Endothelial cell of umbilical vein (primary cell): ENCODE measurements at regions not wholly inside any gene's neighbourhood (a gene's known extent, or its start where the extent isn't known, plus 50 kb on each side); places are given as distances from the start of the nearest gene placed in this dataset.

Experiments used
- BruUV-seq: library from RNA; stranded (reverse); fragments of 400-500 nt; replicated peaks from 2 replicates; lab custom pipeline; 2021; lab: Mats Ljungman, UMichigan
- CTCF ChIA-PET: fragments of 300-600, 350-600 bp; sonication (Branson Sonifier 250); formaldehyde crosslinking; loops from one replicate; lab custom pipeline; 2021; ENCODE audit warnings: antibody characterized with exemption, inconsistent platforms; lab: Charles Lee
- POLR2A ChIA-PET: fragments of 300-600, 350-600 bp; sonication (Branson Sonifier 250); formaldehyde crosslinking; loops from one replicate; lab custom pipeline; 2021; ENCODE audit warnings: antibody characterized with exemption, inconsistent platforms; lab: Charles Lee
- DNase-seq: peaks from one replicate; pipeline ENCODE4 v3.0.0-alpha.2; 2011; ENCODE audit warnings: low read depth, low spot score
- FAIRE-seq: peaks from 2 replicates; lab custom pipeline; 2011; peaks lifted over from hg19 to GRCh38; lab: Jason Lieb, UNC
- H2AFZ ChIP-seq: 2 replicates; pipeline ENCODE4 v1.6.0; 2012; ENCODE audit warnings: low read depth, low read length, control low read depth, inconsistent platforms
- H3K27ac ChIP-seq: 2 replicates; pipeline ENCODE4 v1.5.1; 2011; ENCODE audit warnings: low read depth, mild to moderate bottlenecking, control low read depth, low read length, moderate library complexity; ENCODE audit not compliant: insufficient read depth
- H3K27me3 ChIP-seq, 2 experiments: 2 replicates each; pipeline versions ENCODE4 v1.6.0 to v1.6.1; 2011; ENCODE audit warnings: low read length in 2 of 2, mixed read lengths in 1 of 2; ENCODE audit not compliant: control insufficient read depth in 2 of 2, insufficient read depth in 2 of 2
- H3K36me3 ChIP-seq, 2 experiments: 2 replicates in 1 of 2; 3 replicates in 1 of 2; pipeline ENCODE4 v1.5.1; 2011; ENCODE audit warnings: low read length in 2 of 2, mild to moderate bottlenecking in 1 of 2, moderate library complexity in 1 of 2; ENCODE audit not compliant: control insufficient read depth in 2 of 2, insufficient read depth in 2 of 2; ENCODE audit errors: extremely low read depth in 1 of 2
- H3K4me1 ChIP-seq: 3 replicates; pipeline ENCODE4 v1.5.1; 2011; ENCODE audit warnings: mild to moderate bottlenecking, low read length; ENCODE audit not compliant: control insufficient read depth, insufficient read depth; ENCODE audit errors: extremely low read depth
- H3K4me2 ChIP-seq: 2 replicates; pipeline ENCODE4 v1.6.1; 2011; ENCODE audit warnings: low read length, control low read depth, mixed read lengths; ENCODE audit not compliant: insufficient read depth
- H3K4me3 ChIP-seq, 3 experiments: fragments of 200-600 bp in 1 of 3; sonication (generic), shearing (Covaris generic) in 1 of 3; replicated peaks in 1 of 3; 2 replicates each; pipeline ENCODE4 v1.5.1; 2011 to 2016; ENCODE audit warnings: control low read depth in 3 of 3, low read length in 3 of 3, mild to moderate bottlenecking in 2 of 3, inconsistent platforms in 1 of 3, low read depth in 1 of 3, moderate library complexity in 1 of 3; ENCODE audit not compliant: insufficient read depth in 1 of 3
- H3K79me2 ChIP-seq: 2 replicates; pipeline ENCODE4 v1.6.0; 2012; ENCODE audit warnings: low read length, inconsistent platforms; ENCODE audit not compliant: control insufficient read depth, insufficient read depth
- H3K9ac ChIP-seq: replicated peaks from 2 replicates; pipeline ENCODE3; 2011; ENCODE audit warnings: low read length, control low read depth; ENCODE audit not compliant: insufficient read depth; ENCODE audit errors: extremely low read depth
- H3K9me1 ChIP-seq: replicated peaks from 3 replicates; pipeline ENCODE4 v1.6.0; 2011; ENCODE audit warnings: mild to moderate bottlenecking, low read length; ENCODE audit not compliant: control insufficient read depth, insufficient read depth; ENCODE audit errors: extremely low read depth
- H3K9me3 ChIP-seq: replicated peaks from 2 replicates; pipeline ENCODE4 v1.5.1; 2012; ENCODE audit warnings: low read length, inconsistent platforms; ENCODE audit not compliant: control insufficient read depth, insufficient read depth
- H4K20me1 ChIP-seq: replicated peaks from 2 replicates; pipeline ENCODE3; 2011; ENCODE audit warnings: mild to moderate bottlenecking, low read length; ENCODE audit not compliant: control insufficient read depth, insufficient read depth; ENCODE audit errors: extremely low read depth
- CTCF ChIP-seq, 2 donors: IDR thresholded peaks; 1 replicate in 1 of 2; 2 replicates in 1 of 2; pipeline ENCODE4 v1.5.1; 2011; ENCODE audit warnings: low read length in 2 of 2, mild to moderate bottlenecking in 2 of 2, moderate library complexity in 2 of 2, control low read depth in 1 of 2, inconsistent platforms in 1 of 2, low read depth in 1 of 2; ENCODE audit not compliant: insufficient read depth in 1 of 2; ENCODE audit errors: extremely low read depth in 1 of 2
- EZH2 ChIP-seq: IDR thresholded peaks from 2 replicates; pipeline ENCODE4 v1.6.1; 2012; ENCODE audit warnings: borderline replicate concordance, low read depth, mild to moderate bottlenecking, moderate library complexity, low read length, inconsistent platforms; ENCODE audit not compliant: severe bottlenecking
- FOS ChIP-seq: IDR thresholded peaks from 2 replicates; pipeline ENCODE4 v1.6.1; 2011; ENCODE audit warnings: mild to moderate bottlenecking, low read length, moderate library complexity, borderline replicate concordance; ENCODE audit not compliant: insufficient read depth
- GATA2 ChIP-seq: IDR thresholded peaks from 2 replicates; pipeline ENCODE4 v1.7.0; 2011; ENCODE audit warnings: low read depth, mild to moderate bottlenecking, moderate library complexity, mixed read lengths, low read length; ENCODE audit not compliant: insufficient read length, insufficient read depth
- JUN ChIP-seq: IDR thresholded peaks from 2 replicates; pipeline ENCODE4 v1.6.1; 2011; ENCODE audit warnings: borderline replicate concordance, low read depth; ENCODE audit not compliant: insufficient read length, insufficient read depth
- MAX ChIP-seq: IDR thresholded peaks from 2 replicates; pipeline ENCODE4 v1.6.1; 2011; ENCODE audit not compliant: insufficient read depth, insufficient read length
- MYC ChIP-seq: IDR thresholded peaks from one replicate; pipeline ENCODE4 v1.6.1; 2011; ENCODE audit warnings: mild to moderate bottlenecking, low read depth, low read length
- POLR2A ChIP-seq: IDR thresholded peaks from 2 replicates; pipeline ENCODE4 v1.6.1; 2012; ENCODE audit warnings: low read depth, mild to moderate bottlenecking, control low read depth, low read length
- POLR2AphosphoS5 ChIP-seq: IDR thresholded peaks from 2 replicates; pipeline ENCODE4 v1.6.1; 2012; ENCODE audit warnings: low read depth, mild to moderate bottlenecking, control low read depth, low read length, moderate library complexity; ENCODE audit not compliant: insufficient read depth
- dilution Hi-C: fragments of 300-500 bp; cut with MboI; formaldehyde crosslinking; loops from one replicate; pipeline ENCODE4 v1.15.0; 2019; ENCODE audit warnings: low sequenced_read_pairs; ENCODE audit not compliant: extremely low pct_ligation_motif_present
- intact Hi-C: fragments of 100-400 bp; cut with micrococcal nuclease; formaldehyde crosslinking; loops from one replicate; pipeline ENCODE4 v1.10.0; 2022

- ChIA-PET POLR2A (no interaction called here), CTCF (no interaction called here)
- H3K9ac ChIP-seq = no peak overlapping the region
- H3K9me1 ChIP-seq = no peaks in the 10 kb centered on the region
- H3K4me3 ChIP-seq = no peak overlapping the region
- no peak overlapping the region for H2AFZ ChIP-seq
- no peaks in the 10 kb centered on the region for H3K4me1 ChIP-seq
- dilution Hi-C loops = no loop called here
- FAIRE-seq = no peak
- no peaks in the 10 kb centered on the region for H3K9me3 ChIP-seq
- no peaks in the 10 kb centered on the region for H3K36me3 ChIP-seq
- DNase-seq = no peak
- no peaks in the 10 kb centered on the region for H4K20me1 ChIP-seq
- H3K79me2 ChIP-seq = no peaks in the 10 kb centered on the region
- no peak for TF ChIP-seq EZH2
- no peak for TF ChIP-seq MAX
- TF ChIP-seq FOS = no peak
- no peak for TF ChIP-seq GATA2
- no peak for TF ChIP-seq POLR2A
- no peak for TF ChIP-seq MYC
- no peak for TF ChIP-seq CTCF (IDR thresholded peaks at IDR 0.05; ENCODE audit: extremely low read depth in 1 of 2, insufficient read depth in 1 of 2, low read depth in 1 of 2, low read length in 2 of 2)
- TF ChIP-seq POLR2AphosphoS5 = no peak
- TF ChIP-seq JUN = no peak
- BruUV-seq = no TSS peak
- intact Hi-C loops = no loop called here
- H3K4me2 ChIP-seq = no peak overlapping the region
- H3K27me3 ChIP-seq = no peaks in the 10 kb centered on the region
- H3K27ac ChIP-seq = no peak overlapping the region
Measured at GRCh38 chr6:119895626-119896025, 546.1 kb upstream of the MAN1A1 start.
